TTC549 (cell line): ENCODE measurements at regions not wholly inside any gene's neighbourhood (a gene's known extent, or its start where the extent isn't known, plus 50 kb on each side); places are given as distances from the start of the nearest gene placed in this dataset.
"Not testable (repeated sequence)": the region's sequence is repeated elsewhere in the genome, so short reads cannot be mapped to it uniquely, and the experiment has no call there.

Experiments
- FAIRE-seq: peaks from 2 replicates; lab custom pipeline; 2012; peaks lifted over from hg19 to GRCh38; lab: Jason Lieb, UNC

DNA sequence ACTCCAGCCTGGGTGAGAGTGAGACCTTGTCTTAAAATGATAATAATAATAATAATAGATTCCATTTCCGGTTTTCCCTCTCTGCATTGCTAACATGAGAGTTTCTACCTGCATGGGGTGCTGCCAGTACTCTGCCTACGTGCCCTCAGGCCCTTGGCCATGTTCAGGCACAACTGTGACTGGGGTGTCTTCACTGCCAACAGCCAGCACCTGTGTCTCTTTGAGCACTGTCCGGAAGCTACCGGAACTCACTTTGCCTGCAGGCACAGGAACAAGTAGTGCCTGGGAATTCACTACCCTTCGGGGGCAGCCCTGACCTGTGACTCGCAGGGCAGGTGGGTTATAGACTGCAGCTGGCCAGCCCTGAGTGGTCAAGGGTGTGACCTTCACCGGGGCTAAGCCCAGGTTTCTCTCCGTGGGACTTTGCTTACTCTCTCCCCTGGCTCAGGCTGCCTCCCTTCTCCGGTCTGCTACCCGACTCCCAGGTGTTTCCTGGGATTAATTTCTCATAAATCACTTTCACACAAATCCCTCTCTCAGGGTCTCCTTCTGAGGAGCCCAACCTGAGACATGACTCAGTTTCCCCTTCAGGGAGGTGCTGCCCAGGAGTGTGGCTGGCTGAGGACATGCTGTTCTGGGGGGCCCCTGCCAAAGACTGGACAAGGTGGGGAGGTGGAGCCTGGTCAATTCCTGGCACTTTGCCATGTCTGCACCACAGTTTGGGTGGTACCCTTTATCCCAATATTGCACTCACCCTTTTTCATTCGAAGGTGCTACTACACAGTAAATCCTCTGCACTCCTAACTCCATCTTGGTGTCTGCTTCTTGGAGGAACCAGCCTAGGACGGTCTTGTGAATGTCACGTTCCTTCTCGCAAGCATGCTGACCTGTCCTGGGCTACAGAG is 79.5 kb upstream of the RALGAPA2 start:
- FAIRE-seq, result no peak

DNA sequence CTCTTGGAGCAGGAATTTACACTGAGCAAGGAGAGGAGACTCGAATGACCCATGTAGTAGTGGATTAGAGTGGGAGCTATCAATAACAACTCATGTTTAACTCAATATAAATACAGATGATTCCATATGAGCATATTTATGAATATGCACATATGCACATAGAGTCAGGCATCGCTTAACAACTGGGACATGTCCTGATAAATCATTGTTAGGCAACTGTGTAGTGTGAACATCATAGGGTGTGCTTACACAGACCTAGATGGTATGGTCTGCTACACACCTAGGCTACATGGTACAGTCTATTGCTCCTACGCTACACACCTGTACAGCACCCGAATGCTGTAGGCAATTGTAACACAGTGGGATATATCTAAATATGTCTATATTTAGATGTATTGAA is 75.9 kb upstream of the RALGAPA2 start:
- no peak for FAIRE-seq

DNA sequence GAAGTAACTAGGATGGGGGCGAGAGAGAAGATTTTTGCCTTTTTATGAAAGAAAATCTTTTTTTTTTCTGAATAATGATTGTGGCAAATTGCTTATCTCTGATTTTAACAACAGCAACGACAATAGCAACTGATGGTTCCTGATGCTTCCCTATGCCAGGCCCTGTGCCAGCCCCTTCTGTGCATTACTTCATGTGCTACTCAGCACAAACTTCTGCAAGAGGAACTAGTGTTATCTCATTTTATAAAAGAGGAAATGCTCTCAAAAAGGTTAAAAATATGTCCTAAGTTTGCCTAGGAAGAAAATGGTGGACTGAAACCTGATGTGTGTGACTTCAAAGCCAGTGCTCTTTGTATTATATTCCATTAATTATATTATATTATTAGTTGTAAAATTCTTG is 74.0 kb upstream of the RALGAPA2 start:
- no peak for FAIRE-seq

DNA sequence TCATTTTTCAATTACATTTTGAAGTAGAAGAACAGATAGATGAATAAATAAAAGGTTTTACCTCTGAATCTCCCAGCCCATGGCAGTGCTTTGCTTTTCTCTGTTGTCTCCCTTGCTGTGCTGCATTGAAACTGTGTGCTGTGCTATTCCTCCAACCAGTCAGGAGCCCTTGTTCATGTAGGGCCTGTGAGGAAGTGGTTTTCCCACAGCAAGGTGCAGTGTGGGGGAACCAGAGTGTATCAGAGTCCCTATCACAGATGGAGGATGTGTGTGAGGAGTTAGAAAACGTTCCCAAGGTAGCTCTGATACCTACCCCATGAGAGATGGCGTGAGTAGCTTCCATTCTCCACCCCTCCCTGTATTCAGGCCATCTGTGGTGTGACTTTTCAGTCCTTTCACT is 72.8 kb upstream of the RALGAPA2 start:
- no peak for FAIRE-seq

DNA sequence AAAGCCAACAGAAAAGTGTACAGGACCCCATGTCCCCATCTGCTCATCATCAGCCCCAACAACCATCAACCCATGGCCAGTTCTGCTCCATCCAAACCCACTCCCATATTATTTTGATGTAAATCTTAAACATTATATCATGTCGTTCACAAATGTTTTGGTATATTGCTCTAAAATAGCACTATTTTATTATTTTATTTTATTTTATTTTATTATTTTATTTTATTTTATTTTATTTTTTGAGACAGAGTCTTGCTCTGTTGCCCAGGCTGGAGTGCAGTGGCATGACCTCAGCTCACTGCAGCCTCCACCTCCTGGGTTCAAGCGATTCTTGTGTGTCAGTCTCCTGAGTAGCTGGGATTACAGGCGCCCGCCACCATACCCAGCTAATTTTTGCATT is 72.0 kb upstream of the RALGAPA2 start:
- not testable (repeated sequence) for FAIRE-seq

DNA sequence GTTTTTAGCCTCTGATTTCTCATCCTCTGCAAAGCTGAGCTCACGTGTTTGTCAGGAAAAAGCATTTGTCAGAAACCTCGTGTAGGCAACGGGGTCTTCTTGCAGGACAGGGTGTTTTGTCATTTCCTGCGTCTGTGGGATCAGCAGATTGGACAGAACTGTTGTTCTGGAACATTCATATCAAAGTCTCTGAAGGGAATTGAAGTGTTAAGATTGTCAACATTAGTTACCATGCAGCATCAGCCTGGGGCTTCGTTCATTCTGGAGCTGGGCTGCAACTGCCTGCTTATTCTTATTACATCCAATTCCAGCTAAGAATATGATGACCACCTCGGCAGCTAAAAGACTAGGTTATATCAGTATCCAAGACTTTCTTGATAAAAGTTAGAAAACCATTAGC is 71.0 kb upstream of the RALGAPA2 start:
- FAIRE-seq, result no peak

DNA sequence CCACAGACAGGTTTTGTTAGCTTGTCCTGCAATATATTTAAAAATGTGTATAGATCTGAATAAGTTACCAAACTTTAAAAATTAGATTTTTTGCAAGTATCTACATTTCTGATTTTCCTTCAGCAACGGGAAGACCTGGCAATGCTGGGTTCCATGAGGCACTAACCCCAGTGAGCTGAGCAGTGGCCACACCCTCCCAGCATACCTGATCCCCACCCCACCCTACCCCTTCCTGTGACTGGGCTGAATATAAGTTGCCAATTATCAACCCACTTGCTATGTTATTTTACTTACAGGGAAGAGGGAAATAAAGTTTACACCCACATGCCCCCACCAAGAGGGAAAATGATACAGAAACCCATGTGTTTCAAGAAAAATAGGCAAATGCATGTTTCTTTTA is 70.3 kb upstream of the RALGAPA2 start:
- no peak for FAIRE-seq

DNA sequence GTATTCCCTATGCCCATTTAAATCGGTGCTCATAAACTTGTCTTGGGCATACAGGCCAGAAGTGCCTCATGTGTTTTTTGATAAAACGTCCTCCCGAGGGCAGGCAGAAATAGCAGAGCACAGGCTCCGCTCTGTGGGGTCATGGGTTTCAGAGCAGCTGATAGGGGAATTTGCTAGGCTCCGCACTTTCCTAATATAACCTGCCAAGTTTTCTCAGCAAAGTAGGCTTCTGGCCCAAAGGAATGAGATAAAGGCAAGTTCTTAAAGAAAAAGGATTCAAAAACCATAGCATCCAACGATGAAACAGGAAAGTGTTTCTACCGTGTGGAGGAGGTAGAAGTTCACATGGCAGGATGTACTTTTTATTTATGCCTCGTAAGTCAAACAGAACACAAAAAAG is 69.8 kb upstream of the RALGAPA2 start:
- FAIRE-seq, result no peak

DNA sequence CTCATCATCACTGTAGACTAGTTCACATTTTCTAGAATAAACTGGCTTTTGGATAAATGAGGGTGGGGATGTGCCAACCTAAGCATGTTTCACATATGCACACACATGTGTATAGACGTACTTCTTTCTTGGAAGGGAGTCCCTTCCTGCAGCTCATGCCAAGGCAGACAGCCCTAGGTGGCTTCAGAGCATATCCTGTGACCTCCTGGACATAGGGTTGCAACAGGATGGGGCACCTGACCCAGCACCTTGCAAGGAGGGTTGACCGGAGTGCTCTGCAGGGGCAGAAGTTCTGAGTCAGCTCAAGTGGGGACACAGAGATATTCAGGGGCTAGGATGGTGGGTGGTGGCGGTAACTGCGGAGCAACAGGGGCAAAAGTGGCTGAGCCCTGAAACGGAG is 68.6 kb upstream of the RALGAPA2 start:
- no peak for FAIRE-seq

DNA sequence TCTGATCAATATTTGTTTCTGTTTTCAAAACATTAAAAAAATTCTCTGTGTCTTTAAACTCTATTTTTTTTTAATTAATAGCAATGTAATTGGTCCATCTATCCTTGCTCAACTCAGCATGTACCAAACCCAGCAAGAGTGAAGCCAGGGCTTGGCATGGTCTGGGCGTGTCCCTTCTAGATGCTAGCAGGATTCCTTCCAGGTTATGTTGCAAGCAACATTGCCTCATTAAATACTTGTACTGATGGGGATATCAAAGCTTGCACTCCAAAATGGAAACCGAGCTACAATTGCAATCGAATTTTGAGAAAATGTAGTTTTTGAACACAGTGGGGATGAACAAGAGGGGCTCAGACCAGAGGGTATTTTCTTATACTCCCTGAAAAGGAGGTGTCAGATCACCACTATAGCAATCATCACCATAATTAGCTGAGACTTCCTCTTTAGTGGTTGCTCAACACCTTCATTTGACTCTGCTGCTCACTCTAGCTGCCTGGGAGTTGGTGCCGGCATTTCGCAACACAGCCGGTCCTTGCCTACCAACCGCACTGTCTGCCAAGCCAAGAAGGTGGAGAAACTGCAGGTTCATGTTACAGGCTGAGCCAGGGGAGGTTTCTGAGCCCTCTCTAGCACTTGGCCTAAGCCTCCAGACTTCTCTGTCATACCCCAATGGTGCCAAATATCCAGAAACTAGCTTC is 67.8 kb upstream of the RALGAPA2 start:
- FAIRE-seq, result no peak

DNA sequence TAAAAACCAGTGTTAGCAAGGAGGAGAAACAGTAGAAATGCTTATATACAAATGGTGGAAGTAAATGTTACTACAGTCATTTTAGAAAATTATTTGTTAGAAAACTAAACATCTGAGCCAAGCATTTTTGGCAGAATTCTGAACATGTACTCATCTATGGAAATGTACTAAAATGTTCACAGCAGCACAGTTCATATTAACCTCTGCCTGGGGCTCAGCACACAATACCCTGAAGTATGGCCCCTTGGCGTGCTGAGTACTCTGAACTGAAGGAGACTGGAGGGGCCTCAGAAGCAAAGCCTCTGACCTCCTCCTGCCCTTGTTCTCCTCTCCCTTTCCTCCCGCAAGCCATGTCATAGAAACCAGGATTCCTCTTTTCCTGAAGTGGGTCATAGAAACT is 66.2 kb upstream of the RALGAPA2 start:
- no peak for FAIRE-seq

DNA sequence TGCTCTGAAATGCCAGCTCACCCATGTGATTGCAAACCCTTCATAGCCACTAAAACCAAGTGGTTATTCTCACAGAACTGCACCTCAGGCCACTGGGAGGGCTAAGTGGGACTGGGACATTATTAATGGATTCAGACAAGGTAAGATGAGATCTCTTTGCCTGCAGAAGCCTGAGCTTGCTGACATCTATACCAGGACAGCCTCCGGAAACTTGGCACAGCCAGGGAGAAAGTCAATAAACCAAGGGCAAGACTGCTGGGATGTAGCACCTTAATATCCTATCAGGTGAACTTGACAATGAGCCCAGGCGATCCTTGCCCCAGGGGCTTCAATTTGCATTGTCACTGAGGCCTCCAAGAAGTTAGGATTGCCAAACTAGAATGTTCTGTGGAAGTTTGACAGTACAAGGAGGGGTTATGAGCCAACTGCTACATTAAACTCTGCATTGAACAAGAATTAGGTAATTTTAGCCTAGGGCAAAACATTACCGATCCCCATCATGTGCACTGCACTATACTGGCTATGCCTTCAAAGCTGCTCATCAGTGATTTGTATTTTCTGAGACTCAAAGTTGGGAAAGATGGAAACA is 60.1 kb upstream of the RALGAPA2 start:
- no peak for FAIRE-seq

DNA sequence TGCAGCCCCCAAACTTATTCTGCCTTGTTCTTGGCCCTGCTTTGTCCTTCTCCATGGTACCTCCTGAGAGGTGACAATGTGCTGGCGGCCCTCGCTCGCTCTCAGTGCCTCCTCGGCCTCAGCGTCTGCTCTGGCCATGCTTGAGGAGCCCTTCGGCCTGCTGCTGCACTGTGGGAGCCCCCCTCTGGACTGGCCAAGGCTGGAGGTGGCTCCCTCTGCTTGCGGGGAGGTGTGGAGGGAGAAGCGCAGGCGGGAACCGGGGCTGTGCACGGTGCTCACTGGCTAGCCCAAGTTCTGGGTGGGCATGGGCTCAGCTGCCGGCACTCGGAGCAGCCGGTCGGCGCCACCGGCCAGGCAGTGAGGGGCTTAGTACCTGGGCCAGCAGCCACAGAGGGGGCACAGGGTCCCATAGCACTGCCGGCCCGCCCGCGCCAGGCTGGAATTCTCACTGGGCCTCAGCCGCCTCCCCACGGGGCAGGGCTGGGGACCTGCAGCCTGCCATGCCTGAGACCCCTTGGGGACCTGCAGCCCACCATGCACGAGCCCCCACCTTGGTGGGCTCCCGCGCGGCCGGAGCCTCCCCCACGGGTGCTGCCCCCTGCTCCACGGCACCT is 55.9 kb upstream of the RALGAPA2 start:
- no peak for FAIRE-seq

DNA sequence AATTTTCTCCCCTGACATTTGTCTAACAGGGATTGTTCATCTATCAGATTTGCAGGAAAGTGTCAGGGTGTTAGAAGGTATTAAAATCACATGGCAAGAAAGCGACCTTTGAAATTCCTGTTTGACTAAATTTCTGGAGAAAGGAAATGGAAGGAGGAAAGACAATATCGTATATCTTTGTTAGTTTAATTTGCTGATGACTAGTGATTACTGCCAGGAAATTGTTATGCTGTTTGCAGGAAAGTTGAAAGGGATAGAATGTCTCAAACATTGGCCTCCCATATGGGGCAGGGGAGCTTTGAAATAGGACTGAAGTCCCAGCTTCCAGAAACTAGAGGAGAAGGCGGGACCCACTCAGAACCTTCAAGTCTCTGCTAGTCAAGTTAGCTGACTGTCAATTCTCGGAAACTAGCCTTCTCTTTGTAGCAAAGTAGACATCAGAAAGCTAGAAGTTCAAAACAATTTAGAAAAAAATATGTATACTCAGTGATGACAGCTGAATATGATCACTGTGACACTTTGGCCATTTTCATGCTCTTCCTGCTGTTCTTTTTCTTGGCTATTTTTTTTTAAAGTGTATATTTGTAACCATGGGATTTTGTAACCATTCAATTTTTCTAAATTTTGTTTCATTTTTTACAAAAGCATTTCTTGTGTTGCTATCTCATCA is 53.4 kb upstream of the RALGAPA2 start:
- no peak for FAIRE-seq

DNA sequence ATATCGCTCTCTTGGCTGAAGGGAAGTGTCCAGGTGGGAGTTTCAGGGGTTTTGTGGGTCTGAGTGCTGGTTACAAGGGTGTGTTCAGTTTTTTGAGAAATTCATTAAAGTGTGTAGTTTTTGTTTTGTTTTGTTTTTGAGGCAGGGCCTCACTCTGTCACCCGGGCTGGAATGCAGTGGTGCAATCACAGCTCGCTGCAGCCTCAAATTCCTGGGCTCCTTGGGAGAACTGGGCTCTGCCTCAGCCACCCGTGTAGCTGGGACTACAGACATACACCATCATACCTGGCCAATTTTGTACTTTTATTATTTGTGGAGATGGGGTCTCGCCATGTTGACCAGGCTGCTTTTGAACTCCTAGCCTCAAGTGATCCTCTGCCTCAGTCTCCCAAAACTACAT is 51.2 kb upstream of the RALGAPA2 start:
- FAIRE-seq, result no peak
